Thoracic aorta (tissue), 2 donors: ENCODE measurements at regions not wholly inside any gene's neighbourhood (a gene's known extent, or its start where the extent isn't known, plus 50 kb on each side); places are given as distances from the start of the nearest gene placed in this dataset.
"Not testable (repeated sequence)": the region's sequence is repeated elsewhere in the genome, so short reads cannot be mapped to it uniquely, and the experiment has no call there.

ENCODE experiments used
- ATAC-seq: fragments of 150-250 bp; one replicate; pipeline ENCODE4 v1.8.0; 2017; ENCODE audit warnings: low read depth; ENCODE audit not compliant: insufficient number of reproducible peaks, low FRiP score
- DNase-seq: peaks from one replicate; pipeline ENCODE4 v3.0.0-alpha.2; 2020; ENCODE audit warnings: low spot score
- H3K27ac ChIP-seq, 2 donors: fragments of 200-600 bp; sonication (generic); 1 replicate in 1 of 2; 2 replicates in 1 of 2; pipeline ENCODE4 v1.5.1; 2016; ENCODE audit warnings: mild to moderate bottlenecking in 2 of 2, moderate library complexity in 2 of 2
- H3K27me3 ChIP-seq: fragments of 200-600 bp; sonication (generic); replicated peaks from 2 replicates; pipeline ENCODE4 v1.6.0; 2016; ENCODE audit warnings: mild to moderate bottlenecking; ENCODE audit not compliant: insufficient read depth
- H3K36me3 ChIP-seq: fragments of 200-600 bp; sonication (generic); one replicate; pipeline ENCODE4 v1.5.1; 2016
- H3K4me1 ChIP-seq, 2 donors: fragments of 200-600 bp; sonication (generic); 1 replicate in 1 of 2; 2 replicates in 1 of 2; pipeline versions ENCODE4 v1.5.1 to v1.6.0; 2016; ENCODE audit warnings: low read depth in 2 of 2, mild to moderate bottlenecking in 1 of 2; ENCODE audit not compliant: control insufficient read depth in 1 of 2
- H3K4me3 ChIP-seq: fragments of 200-600 bp; sonication (generic); 2 replicates; pipeline ENCODE4 v1.5.1; 2016; ENCODE audit warnings: mild to moderate bottlenecking
- H3K9me3 ChIP-seq: fragments of 200-600 bp; sonication (generic); 2 replicates; pipeline ENCODE4 v1.5.1; 2016
- CTCF ChIP-seq: fragments of 200-600 bp; sonication (generic); IDR thresholded peaks from one replicate; pipeline ENCODE4 v1.5.1; 2019; ENCODE audit warnings: antibody characterized with exemption

GRCh38 chr17:77286391-77286640 lies 145.5 kb downstream of the SEC14L1 start:
- peaks cover 4% of the 10 kb centered on the region for H3K27me3 ChIP-seq
- H3K36me3 ChIP-seq, result no peaks in the 10 kb centered on the region
- peaks cover 9 to 29% of the 10 kb centered on the region in 2 donors for H3K4me1 ChIP-seq
- peak overlapping the region in 1 of 2 donors; percentile 32 for H3K27ac ChIP-seq
- no peak overlapping the region for H3K4me3 ChIP-seq
- H3K9me3 ChIP-seq, result no peaks in the 10 kb centered on the region
- ATAC-seq, result no peak
- DNase-seq, result no peak
- no peak for TF ChIP-seq CTCF

GRCh38 chr17:77286641-77287431 lies 146.1 kb downstream of the SEC14L1 start:
- Histone ChIP-seq H3K27ac (peak overlapping the region in 1 of 2 donors; percentile 32), H3K4me3 (no peak overlapping the region), H3K4me1 (peaks cover 5 to 24% of the 10 kb centered on the region in 2 donors), H3K36me3 (no peaks in the 10 kb centered on the region), H3K9me3 (no peaks in the 10 kb centered on the region), H3K27me3 (peaks cover 4% of the 10 kb centered on the region)
- TF ChIP-seq CTCF, result no peak
- DNase-seq, result no peak
- no peak for ATAC-seq

GRCh38 chr17:77287432-77288068 lies 146.8 kb downstream of the SEC14L1 start:
- H3K4me1 ChIP-seq, result peaks cover 5 to 22% of the 10 kb centered on the region in 2 donors
- no peak for TF ChIP-seq CTCF
- peaks cover 4% of the 10 kb centered on the region for H3K27me3 ChIP-seq
- no peaks in the 10 kb centered on the region for H3K9me3 ChIP-seq
- DNase-seq (no peak), ATAC-seq (no peak)
- no peak overlapping the region for H3K4me3 ChIP-seq
- H3K27ac ChIP-seq, result peak overlapping the region in 1 of 2 donors; percentile 32
- no peaks in the 10 kb centered on the region for H3K36me3 ChIP-seq

- Histone ChIP-seq H3K9me3 (no peaks in the 10 kb centered on the region), H3K4me3 (no peak overlapping the region), H3K36me3 (no peaks in the 10 kb centered on the region), H3K27me3 (peaks cover 4% of the 10 kb centered on the region), H3K27ac (no peak overlapping the region), H3K4me1 (peaks cover 5 to 22% of the 10 kb centered on the region in 2 donors)
- no peak for DNase-seq
- TF ChIP-seq CTCF, result no peak
- ATAC-seq, result no peak
These were observed 147.4 kb downstream of the SEC14L1 start for GRCh38 chr17:77288115-77288619.

GRCh38 chr17:77290759-77291558 lies 150.2 kb downstream of the SEC14L1 start:
- H3K9me3 ChIP-seq, H3K36me3 ChIP-seq, DNase-seq, H3K4me3 ChIP-seq, ATAC-seq, H3K27ac ChIP-seq, H3K27me3 ChIP-seq: not testable (repeated sequence)
- H3K4me1 ChIP-seq, result peaks cover 5 to 22% of the 10 kb centered on the region in 2 donors
